ENCODE measurements at regions not wholly inside any gene's neighbourhood (a gene's known extent, or its start where the extent isn't known, plus 50 kb on each side); places are given as distances from the start of the nearest gene placed in this dataset.

DNA sequence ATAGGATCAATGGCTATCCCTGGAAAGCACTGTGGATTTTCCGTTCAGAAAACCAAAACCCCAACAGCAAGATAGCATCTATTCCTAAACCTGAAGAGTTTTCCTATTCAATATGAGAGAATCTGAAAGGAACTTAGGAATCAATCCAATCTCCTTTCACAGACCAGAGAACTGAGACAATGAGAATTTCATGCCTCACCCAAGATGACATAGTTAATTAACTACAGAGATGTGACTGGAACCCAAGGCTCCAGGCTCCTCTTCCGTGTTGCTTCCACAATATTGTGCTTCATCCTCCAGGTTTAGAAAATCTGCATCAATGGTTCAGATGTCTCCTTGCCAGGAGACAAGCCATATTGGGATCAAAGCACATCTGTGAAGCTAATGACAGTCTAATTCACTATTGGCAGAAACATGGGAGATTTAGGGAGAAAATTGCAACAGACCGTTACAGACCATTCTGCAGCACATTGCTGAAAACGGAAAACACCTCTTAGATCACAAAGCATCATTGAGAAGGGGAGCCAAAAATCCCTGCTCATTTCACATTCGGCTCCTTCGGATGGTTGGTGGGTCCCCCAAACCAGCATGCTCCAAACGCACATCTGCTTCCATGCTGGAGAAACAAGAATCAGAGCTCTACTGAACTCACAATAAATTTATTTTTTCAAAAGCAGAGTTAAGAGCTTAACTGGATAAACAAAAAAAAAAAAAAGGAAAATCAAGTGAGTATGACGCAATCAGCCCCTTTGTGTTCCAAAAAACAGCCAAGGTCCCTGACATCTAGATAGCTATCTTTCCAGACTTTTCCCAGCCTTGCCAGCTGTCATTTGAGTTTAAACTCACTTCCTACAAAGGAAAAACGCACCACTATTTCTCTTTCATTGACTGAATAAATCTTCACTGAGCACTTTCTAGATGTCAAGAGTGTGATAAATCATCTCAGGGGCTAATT, 290.3 kb downstream of the C1D start:
- H3K27me3 ChIP-seq (replicated peaks; ENCODE audit: insufficient read depth, low read depth, low read length, poor library complexity) = no peaks in the 10 kb centered on the region
- BruUV-seq (replicated peaks) = no TSS peak
- no peaks in the 10 kb centered on the region for H3K9me3 ChIP-seq (ENCODE audit: low read depth, low read length, poor library complexity, severe bottlenecking)
- CTCF ChIA-PET = no interaction called here
- no peak for DNase-seq (ENCODE audit: low spot score)
- no peak overlapping the region for H3K4me3 ChIP-seq (ENCODE audit: low read depth, low read length, poor library complexity, severe bottlenecking)
- H3K36me3 ChIP-seq (ENCODE audit: insufficient read depth, low read length, poor library complexity, severe bottlenecking) = no peaks in the 10 kb centered on the region
- intact Hi-C loops (cut with micrococcal nuclease; ENCODE audit: unreplicated experiment) = no loop called here
- TF ChIP-seq, protein P1, sequence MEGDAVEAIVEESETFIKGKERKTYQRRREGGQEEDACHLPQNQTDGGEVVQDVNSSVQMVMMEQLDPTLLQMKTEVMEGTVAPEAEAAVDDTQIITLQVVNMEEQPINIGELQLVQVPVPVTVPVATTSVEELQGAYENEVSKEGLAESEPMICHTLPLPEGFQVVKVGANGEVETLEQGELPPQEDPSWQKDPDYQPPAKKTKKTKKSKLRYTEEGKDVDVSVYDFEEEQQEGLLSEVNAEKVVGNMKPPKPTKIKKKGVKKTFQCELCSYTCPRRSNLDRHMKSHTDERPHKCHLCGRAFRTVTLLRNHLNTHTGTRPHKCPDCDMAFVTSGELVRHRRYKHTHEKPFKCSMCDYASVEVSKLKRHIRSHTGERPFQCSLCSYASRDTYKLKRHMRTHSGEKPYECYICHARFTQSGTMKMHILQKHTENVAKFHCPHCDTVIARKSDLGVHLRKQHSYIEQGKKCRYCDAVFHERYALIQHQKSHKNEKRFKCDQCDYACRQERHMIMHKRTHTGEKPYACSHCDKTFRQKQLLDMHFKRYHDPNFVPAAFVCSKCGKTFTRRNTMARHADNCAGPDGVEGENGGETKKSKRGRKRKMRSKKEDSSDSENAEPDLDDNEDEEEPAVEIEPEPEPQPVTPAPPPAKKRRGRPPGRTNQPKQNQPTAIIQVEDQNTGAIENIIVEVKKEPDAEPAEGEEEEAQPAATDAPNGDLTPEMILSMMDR (conservative IDR thresholded peaks at IDR 0.05; ENCODE audit: low read depth, low read length) = no peak
- TF ChIP-seq EZH2 (IDR thresholded peaks at IDR 0.05; ENCODE audit: borderline replicate concordance, low read depth, low read length, poor library complexity, severe bottlenecking) = no peak
- POLR2A ChIA-PET (ENCODE audit: low non-redundant PET) = no interaction called here
- H3K4me1 ChIP-seq (ENCODE audit: insufficient read depth, low read length, poor library complexity, severe bottlenecking) = peaks cover 5% of the 10 kb centered on the region
- no peak overlapping the region for H3K27ac ChIP-seq (ENCODE audit: low read depth, low read length, poor library complexity, severe bottlenecking)

DNA sequence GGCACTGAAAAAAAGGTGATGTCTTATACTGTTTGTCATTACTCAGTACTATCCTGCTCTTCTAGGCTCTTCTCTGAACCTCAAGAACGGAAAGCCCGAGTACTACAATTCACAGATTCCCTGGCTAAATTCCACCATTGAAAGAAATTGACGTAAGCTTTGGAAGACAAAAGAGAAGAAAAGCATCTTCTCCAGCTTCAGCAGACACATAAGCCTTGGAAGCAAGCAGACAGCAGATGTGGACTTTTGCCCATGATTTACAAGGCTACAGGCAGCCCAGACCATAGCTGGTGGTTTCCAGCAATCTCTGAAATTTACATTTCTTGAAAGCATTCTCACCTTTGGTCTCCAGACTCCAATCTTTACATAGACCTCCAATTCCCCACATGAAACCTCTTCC, 289.0 kb downstream of the C1D start:
- POLR2A ChIA-PET (ENCODE audit: low non-redundant PET) = no interaction called here
- no peaks in the 10 kb centered on the region for H3K27me3 ChIP-seq (replicated peaks; ENCODE audit: insufficient read depth, low read depth, low read length, poor library complexity)

DNA sequence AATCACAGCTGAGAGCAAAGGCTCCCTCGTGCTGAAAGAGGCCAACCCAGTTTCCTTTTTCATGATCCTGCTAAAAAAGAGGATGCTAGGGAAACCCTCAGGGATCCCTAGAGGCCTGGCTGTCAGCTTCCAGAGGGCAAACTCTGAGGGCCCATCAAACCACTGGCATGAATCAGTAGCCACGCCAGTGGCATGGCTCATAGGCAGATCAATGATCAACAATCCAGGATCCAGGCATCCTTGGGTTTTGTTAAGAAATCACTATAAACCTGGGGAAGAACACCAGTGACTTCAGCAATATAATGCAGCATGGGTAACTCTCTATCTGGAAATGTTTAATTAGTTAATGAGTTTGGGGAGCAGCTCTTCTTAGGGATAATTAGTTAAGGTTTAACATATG, 286.5 kb downstream of the C1D start:
- ChIA-PET POLR2A (ENCODE audit: low non-redundant PET) (no interaction called here), CTCF (no interaction called here)
- no TSS peak for BruUV-seq (replicated peaks)
- TF ChIP-seq, protein P1 (conservative IDR thresholded peaks at IDR 0.05; ENCODE audit: low read depth, low read length) = no peak
- no peak for TF ChIP-seq EZH2 (IDR thresholded peaks at IDR 0.05; ENCODE audit: borderline replicate concordance, low read depth, low read length, poor library complexity, severe bottlenecking)
- no peak overlapping the region for H3K4me3 ChIP-seq (ENCODE audit: low read depth, low read length, poor library complexity, severe bottlenecking)
- DNase-seq (ENCODE audit: low spot score) = no peak
- no peaks in the 10 kb centered on the region for H3K36me3 ChIP-seq (ENCODE audit: insufficient read depth, low read length, poor library complexity, severe bottlenecking)
- no peak overlapping the region for H3K27ac ChIP-seq (ENCODE audit: low read depth, low read length, poor library complexity, severe bottlenecking)
- peaks cover 5% of the 10 kb centered on the region for H3K4me1 ChIP-seq (ENCODE audit: insufficient read depth, low read length, poor library complexity, severe bottlenecking)
- no peaks in the 10 kb centered on the region for H3K9me3 ChIP-seq (ENCODE audit: low read depth, low read length, poor library complexity, severe bottlenecking)
- H3K27me3 ChIP-seq (replicated peaks; ENCODE audit: insufficient read depth, low read depth, low read length, poor library complexity) = no peaks in the 10 kb centered on the region
- intact Hi-C loops (cut with micrococcal nuclease; ENCODE audit: unreplicated experiment) = no loop called here

More for the DNA sequence above, 289.0 kb downstream of the C1D start:
- H3K4me3 ChIP-seq (ENCODE audit: low read depth, low read length, poor library complexity, severe bottlenecking) = no peak overlapping the region
- peaks cover 5% of the 10 kb centered on the region for H3K4me1 ChIP-seq (ENCODE audit: insufficient read depth, low read length, poor library complexity, severe bottlenecking)
- no peak for TF ChIP-seq EZH2 (IDR thresholded peaks at IDR 0.05; ENCODE audit: borderline replicate concordance, low read depth, low read length, poor library complexity, severe bottlenecking)
- TF ChIP-seq, protein P1 (conservative IDR thresholded peaks at IDR 0.05; ENCODE audit: low read depth, low read length) = no peak
- CTCF ChIA-PET = no interaction called here
- BruUV-seq (replicated peaks) = no TSS peak
- no peaks in the 10 kb centered on the region for H3K9me3 ChIP-seq (ENCODE audit: low read depth, low read length, poor library complexity, severe bottlenecking)
- H3K27ac ChIP-seq (ENCODE audit: low read depth, low read length, poor library complexity, severe bottlenecking) = no peak overlapping the region
- intact Hi-C loops (cut with micrococcal nuclease; ENCODE audit: unreplicated experiment) = no loop called here
- no peak for DNase-seq (ENCODE audit: low spot score)
- no peaks in the 10 kb centered on the region for H3K36me3 ChIP-seq (ENCODE audit: insufficient read depth, low read length, poor library complexity, severe bottlenecking)
